ENCODE measurements at regions not wholly inside any gene's neighbourhood (a gene's known extent, or its start where the extent isn't known, plus 50 kb on each side); places are given as distances from the start of the nearest gene placed in this dataset.

DNA sequence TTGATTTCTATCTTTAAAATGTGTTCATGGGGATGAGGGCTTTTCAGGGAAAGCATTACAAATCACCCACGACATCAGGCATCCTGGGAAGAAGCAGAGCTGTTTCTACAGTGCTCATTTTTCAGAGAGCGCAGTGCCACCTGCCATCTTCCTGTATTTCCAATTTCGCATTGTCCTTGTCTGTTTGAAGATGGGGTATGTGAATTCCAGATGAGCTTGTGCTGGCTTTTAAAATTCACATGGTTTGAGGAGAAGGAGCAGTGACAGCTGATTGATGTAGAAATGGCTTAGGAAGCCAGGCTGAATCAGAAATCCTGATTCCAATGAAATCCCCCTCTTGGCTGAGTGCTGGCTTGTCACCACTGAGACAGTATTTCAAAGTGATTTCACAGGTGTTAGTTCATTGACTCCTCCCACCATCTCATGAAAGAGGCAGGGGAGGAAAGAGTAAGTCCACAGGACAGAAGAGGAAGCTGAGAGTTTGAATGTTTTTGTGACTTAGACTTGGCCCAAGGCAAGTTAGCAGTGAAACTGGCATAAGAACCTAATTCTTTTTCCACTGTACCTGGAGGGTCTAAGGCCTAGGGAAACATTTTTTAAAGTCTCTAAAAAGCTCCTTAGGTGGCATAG lies 344.6 kb upstream of the C11orf87 start:
- no peak overlapping the region for H3K27ac Mint-ChIP-seq (ENCODE audit: unreplicated experiment)
- no peak for DNase-seq (ENCODE audit: low spot score)
- H3K4me3 Mint-ChIP-seq (ENCODE audit: unreplicated experiment): no peak overlapping the region
- TF ChIP-seq, protein P1, sequence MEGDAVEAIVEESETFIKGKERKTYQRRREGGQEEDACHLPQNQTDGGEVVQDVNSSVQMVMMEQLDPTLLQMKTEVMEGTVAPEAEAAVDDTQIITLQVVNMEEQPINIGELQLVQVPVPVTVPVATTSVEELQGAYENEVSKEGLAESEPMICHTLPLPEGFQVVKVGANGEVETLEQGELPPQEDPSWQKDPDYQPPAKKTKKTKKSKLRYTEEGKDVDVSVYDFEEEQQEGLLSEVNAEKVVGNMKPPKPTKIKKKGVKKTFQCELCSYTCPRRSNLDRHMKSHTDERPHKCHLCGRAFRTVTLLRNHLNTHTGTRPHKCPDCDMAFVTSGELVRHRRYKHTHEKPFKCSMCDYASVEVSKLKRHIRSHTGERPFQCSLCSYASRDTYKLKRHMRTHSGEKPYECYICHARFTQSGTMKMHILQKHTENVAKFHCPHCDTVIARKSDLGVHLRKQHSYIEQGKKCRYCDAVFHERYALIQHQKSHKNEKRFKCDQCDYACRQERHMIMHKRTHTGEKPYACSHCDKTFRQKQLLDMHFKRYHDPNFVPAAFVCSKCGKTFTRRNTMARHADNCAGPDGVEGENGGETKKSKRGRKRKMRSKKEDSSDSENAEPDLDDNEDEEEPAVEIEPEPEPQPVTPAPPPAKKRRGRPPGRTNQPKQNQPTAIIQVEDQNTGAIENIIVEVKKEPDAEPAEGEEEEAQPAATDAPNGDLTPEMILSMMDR (IDR thresholded peaks at IDR 0.05): no peak
- no peaks in the 10 kb centered on the region for H3K4me1 Mint-ChIP-seq (ENCODE audit: low read depth)
- H3K27me3 Mint-ChIP-seq (ENCODE audit: low read depth): no peaks in the 10 kb centered on the region
- H3K9me3 Mint-ChIP-seq (ENCODE audit: low read depth): peaks cover 3% of the 10 kb centered on the region
- H3K36me3 Mint-ChIP-seq (ENCODE audit: low read depth): no peaks in the 10 kb centered on the region

DNA sequence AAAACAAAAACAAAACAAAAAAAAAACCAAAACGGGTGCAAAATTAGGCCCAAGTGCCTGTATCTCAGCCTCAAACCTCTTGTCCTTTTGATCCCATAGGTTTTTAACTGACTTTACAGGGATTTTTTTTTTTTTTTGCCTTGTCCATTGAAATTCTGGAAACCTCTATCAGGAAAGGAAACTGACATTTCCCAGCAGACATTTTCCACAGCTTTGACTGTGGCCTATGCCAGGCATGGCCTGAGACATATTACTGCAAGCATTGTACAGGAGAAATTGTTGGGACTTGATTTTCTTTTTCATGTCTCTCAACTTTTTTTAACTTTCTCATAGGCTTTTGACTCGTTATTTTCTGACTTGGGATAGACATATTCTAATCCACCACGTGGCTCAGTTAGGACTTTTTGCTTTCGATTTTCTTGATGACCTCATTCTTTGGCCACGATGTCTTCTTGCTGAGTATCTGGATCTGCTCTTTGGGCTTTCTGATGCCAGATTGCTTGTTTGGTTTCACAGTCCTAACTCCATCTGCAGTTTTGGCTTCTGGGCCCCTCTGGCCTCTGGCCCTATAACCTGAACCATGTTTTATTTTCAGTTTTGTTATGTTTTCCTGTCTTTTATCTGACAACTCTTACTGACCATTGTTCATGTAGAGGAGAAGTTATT lies 336.1 kb upstream of the C11orf87 start:
- Mint-ChIP-seq H3K36me3 (ENCODE audit: low read depth) (peaks cover 3% of the 10 kb centered on the region), H3K27ac (ENCODE audit: unreplicated experiment) (no peak overlapping the region), H3K27me3 (ENCODE audit: low read depth) (no peaks in the 10 kb centered on the region), H3K4me1 (ENCODE audit: low read depth) (no peaks in the 10 kb centered on the region), H3K4me3 (ENCODE audit: unreplicated experiment) (no peak overlapping the region), H3K9me3 (ENCODE audit: low read depth) (peaks cover 6% of the 10 kb centered on the region)
- TF ChIP-seq, protein P1 (IDR thresholded peaks at IDR 0.05): no peak
- no peak for DNase-seq (ENCODE audit: low spot score)

DNA sequence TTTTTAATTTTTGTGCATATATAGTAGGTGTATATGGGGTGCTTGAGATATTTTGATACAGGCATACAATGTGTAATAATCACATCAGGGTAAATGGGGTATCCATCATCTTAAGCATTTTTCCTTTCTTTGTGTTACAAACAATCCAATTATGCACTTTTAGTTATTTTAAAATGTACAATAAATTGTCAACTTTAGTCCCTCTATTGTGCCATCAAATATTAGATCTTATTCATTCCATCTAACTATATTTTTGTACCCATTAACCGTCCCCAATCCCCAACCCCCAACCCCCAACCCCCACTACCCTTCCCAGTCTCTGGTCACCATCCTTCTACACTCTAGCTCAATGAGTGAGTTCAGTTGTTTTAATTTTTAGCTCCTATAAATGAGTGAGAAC lies 335.1 kb upstream of the C11orf87 start:
- no peak overlapping the region for H3K27ac Mint-ChIP-seq (ENCODE audit: unreplicated experiment)
- peaks cover 6% of the 10 kb centered on the region for H3K9me3 Mint-ChIP-seq (ENCODE audit: low read depth)
- H3K4me1 Mint-ChIP-seq (ENCODE audit: low read depth): no peaks in the 10 kb centered on the region
- H3K27me3 Mint-ChIP-seq (ENCODE audit: low read depth): no peaks in the 10 kb centered on the region
- TF ChIP-seq, protein P1 (IDR thresholded peaks at IDR 0.05): no peak
- peaks cover 3% of the 10 kb centered on the region for H3K36me3 Mint-ChIP-seq (ENCODE audit: low read depth)
- no peak overlapping the region for H3K4me3 Mint-ChIP-seq (ENCODE audit: unreplicated experiment)
- no peak for DNase-seq (ENCODE audit: low spot score)

DNA sequence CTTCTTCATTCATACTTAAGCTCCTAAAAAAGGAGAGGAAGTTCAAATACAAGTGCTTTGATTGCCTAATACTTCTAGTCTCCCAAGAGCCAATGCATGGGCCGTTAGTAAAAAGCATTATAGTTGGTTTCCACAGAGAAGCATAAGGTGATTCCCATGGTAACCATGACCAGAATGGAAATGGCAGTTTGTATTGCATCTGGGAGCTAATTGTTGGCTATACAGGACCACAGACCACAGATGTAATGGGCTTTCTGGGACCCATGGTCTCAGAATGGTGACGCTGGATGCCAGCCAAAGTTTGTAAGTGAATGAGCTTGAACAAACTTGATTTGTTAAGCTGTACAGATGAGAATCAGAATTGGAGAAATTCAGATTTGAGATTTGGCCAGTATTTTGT lies 333.9 kb upstream of the C11orf87 start:
- TF ChIP-seq, protein P1 (IDR thresholded peaks at IDR 0.05): no peak
- no peak for DNase-seq (ENCODE audit: low spot score)
- Mint-ChIP-seq H3K4me3 (ENCODE audit: unreplicated experiment) (no peak overlapping the region), H3K4me1 (ENCODE audit: low read depth) (no peaks in the 10 kb centered on the region), H3K36me3 (ENCODE audit: low read depth) (peaks cover 3% of the 10 kb centered on the region), H3K27ac (ENCODE audit: unreplicated experiment) (no peak overlapping the region), H3K9me3 (ENCODE audit: low read depth) (peaks cover 6% of the 10 kb centered on the region), H3K27me3 (ENCODE audit: low read depth) (no peaks in the 10 kb centered on the region)

DNA sequence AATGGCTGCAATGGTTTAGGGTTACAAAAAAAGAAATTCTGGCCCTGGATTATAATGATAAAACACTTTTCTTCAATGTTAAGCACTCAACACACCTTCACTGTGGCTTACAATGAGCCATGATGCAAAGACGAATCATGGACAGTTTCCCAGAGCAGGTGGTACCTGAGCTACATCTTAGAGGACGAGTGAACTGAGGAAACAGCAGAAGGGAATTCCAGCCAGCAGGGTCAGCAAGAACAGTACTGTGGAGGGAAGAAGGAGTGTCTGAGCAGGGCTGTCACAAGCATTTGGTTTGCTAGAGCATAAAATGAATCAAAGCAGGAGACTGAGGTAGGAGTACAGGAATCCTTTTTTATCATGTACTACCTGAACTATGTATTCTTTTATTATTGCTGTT lies 332.8 kb upstream of the C11orf87 start:
- no peak overlapping the region for H3K4me3 Mint-ChIP-seq (ENCODE audit: unreplicated experiment)
- peaks cover 2% of the 10 kb centered on the region for H3K9me3 Mint-ChIP-seq (ENCODE audit: low read depth)
- no peaks in the 10 kb centered on the region for H3K4me1 Mint-ChIP-seq (ENCODE audit: low read depth)
- TF ChIP-seq, protein P1 (IDR thresholded peaks at IDR 0.05): no peak
- DNase-seq (ENCODE audit: low spot score): no peak
- no peaks in the 10 kb centered on the region for H3K27me3 Mint-ChIP-seq (ENCODE audit: low read depth)
- H3K27ac Mint-ChIP-seq (ENCODE audit: unreplicated experiment): no peak overlapping the region
- H3K36me3 Mint-ChIP-seq (ENCODE audit: low read depth): peaks cover 2% of the 10 kb centered on the region
